A549 (cell line): ENCODE measurements at regions not wholly inside any gene's neighbourhood (a gene's known extent, or its start where the extent isn't known, plus 50 kb on each side); places are given as distances from the start of the nearest gene placed in this dataset.
A peak's percentile ranks its signal among the peaks of the same experiment; 100 is the strongest.

Experiments used
- ATAC-seq, 2 experiments: fragments of 200-7000 bp in 1 of 2; fragments of >200 bp in 1 of 2; cut with Nextera tagmentation in 1 of 2; cut with Tn5 transposase in 1 of 2; 3 replicates each; pipeline versions ENCODE4 v1.8.0 to v1.9.1; 2018 to 2020; ENCODE audit warnings: mild to moderate bottlenecking in 1 of 2, moderate library complexity in 1 of 2
- CTCF ChIA-PET: fragments of 300-600 bp; sonication (Branson Sonifier 250); formaldehyde crosslinking; extraction: SDS; loops from one replicate; lab custom pipeline; 2021; ENCODE audit warnings: antibody characterized with exemption, inconsistent platforms; lab: Yijun Ruan, JAX
- POLR2A ChIA-PET: fragments of 350-600 bp; formaldehyde crosslinking; extraction: SDS; loops from one replicate; lab custom pipeline; 2021; ENCODE audit warnings: antibody characterized with exemption, inconsistent platforms; lab: Yijun Ruan, JAX
- DNase-seq, 2 experiments: peaks; one replicate each; pipeline versions ENCODE4 v3.0.0 to v3.0.0-alpha.2; 2011 to 2016; ENCODE audit warnings: low read depth in 1 of 2, low spot score in 1 of 2
- FAIRE-seq: peaks from 2 replicates; lab custom pipeline; 2011; peaks lifted over from hg19 to GRCh38; lab: Jason Lieb, UNC
- H3K27ac ChIP-seq, 2 experiments: fragments of >200 bp; sonication (Bioruptor Twin); formaldehyde crosslinking; 3 replicates each; pipeline ENCODE4 v1.5.1; 2016 to 2017
- H3K4me1 ChIP-seq: fragments of >200 bp; sonication (Bioruptor Twin); formaldehyde crosslinking; 3 replicates; pipeline ENCODE4 v1.6.1; 2016
- H3K4me2 ChIP-seq: fragments of >200 bp; sonication (Bioruptor Twin); formaldehyde crosslinking; 3 replicates; pipeline ENCODE4 v1.6.1; 2016
- H3K4me3 ChIP-seq: fragments of >200 bp; sonication (Bioruptor Twin); formaldehyde crosslinking; 3 replicates; pipeline ENCODE4 v1.5.1; 2016
- H3K9me3 ChIP-seq: fragments of >200 bp; sonication (Bioruptor Twin); formaldehyde crosslinking; 3 replicates; pipeline ENCODE4 v1.6.1; 2016
- BCL3 ChIP-seq: fragments of >200 bp; sonication (Bioruptor Twin); formaldehyde crosslinking; IDR thresholded peaks from 3 replicates; pipeline ENCODE4 v1.6.1; 2016
- CEBPB ChIP-seq, 2 experiments: fragments of >200 bp in 1 of 2; sonication (Bioruptor Twin) in 1 of 2; formaldehyde crosslinking in 1 of 2; IDR thresholded peaks; 2 replicates each; pipeline ENCODE4 v1.6.1; 2012 to 2016
- CHD2 ChIP-seq: fragments of 150-350 bp; IDR thresholded peaks from 2 replicates; pipeline ENCODE4 v1.6.1; 2014; ENCODE audit warnings: low read length; ENCODE audit not compliant: partially characterized antibody
- E2F6 ChIP-seq: IDR thresholded peaks from 2 replicates; pipeline ENCODE4 v1.6.1; 2012; ENCODE audit warnings: low read depth, borderline replicate concordance
- ELK1 ChIP-seq: fragments of 150-350 bp; IDR thresholded peaks from 2 replicates; pipeline ENCODE4 v1.6.1; 2014; ENCODE audit warnings: low read depth, mild to moderate bottlenecking, low read length
- FOSL2 ChIP-seq, 2 experiments: fragments of 450-650 bp in 1 of 2; fragments of >200 bp in 1 of 2; sonication (Bioruptor Twin) in 1 of 2; formaldehyde crosslinking; IDR thresholded peaks; 2 replicates each; pipeline versions ENCODE4 v1.5.0 to v1.6.1; 2016 to 2020; ENCODE audit warnings: mild to moderate bottlenecking in 1 of 2, moderate library complexity in 1 of 2
- HMGXB4 ChIP-seq: fragments of 250-450 bp; sonication (Bioruptor Pico); IDR thresholded peaks from 2 replicates; pipeline ENCODE4 v1.5.0; 2021; ENCODE audit warnings: mild to moderate bottlenecking, moderate library complexity, borderline replicate concordance
- JUN ChIP-seq, 2 experiments: fragments of >200 bp; sonication (Bioruptor Twin); formaldehyde crosslinking; IDR thresholded peaks; 2 replicates in 1 of 2; 3 replicates in 1 of 2; pipeline ENCODE4 v1.6.1; 2016 to 2017
- NPAS2 ChIP-seq: fragments of 250-450 bp; sonication (Bioruptor Pico); IDR thresholded peaks from 2 replicates; pipeline ENCODE4 v1.8.0; 2022; ENCODE audit warnings: mild to moderate bottlenecking, moderate library complexity, borderline replicate concordance
- RARB ChIP-seq: fragments of 250-450 bp; sonication (Bioruptor Pico); IDR thresholded peaks from 2 replicates; pipeline ENCODE4 v1.8.0; 2021; ENCODE audit warnings: mild to moderate bottlenecking, moderate library complexity
- REST ChIP-seq: fragments of 200-600 bp; sonication (generic); IDR thresholded peaks from 2 replicates; pipeline ENCODE4 v1.6.1; 2016; ENCODE audit warnings: antibody characterized with exemption, mild to moderate bottlenecking, moderate library complexity
- RFX5 ChIP-seq: fragments of 450-650 bp; IDR thresholded peaks from 2 replicates; pipeline ENCODE4 v1.7.1; 2014; ENCODE audit warnings: antibody characterized with exemption, mild to moderate bottlenecking, moderate library complexity
- SREBF2 ChIP-seq: fragments of 450-650 bp; IDR thresholded peaks from 2 replicates; pipeline ENCODE4 v1.6.1; 2014; ENCODE audit warnings: mild to moderate bottlenecking, moderate library complexity
- TP53 ChIP-seq: fragments of 250-450 bp; sonication (Bioruptor Pico); IDR thresholded peaks from 2 replicates; pipeline ENCODE4 v1.5.0; 2021; ENCODE audit warnings: mild to moderate bottlenecking, moderate library complexity
- USF2 ChIP-seq: fragments of 450-650 bp; IDR thresholded peaks from 2 replicates; pipeline ENCODE4 v1.6.1; 2014; ENCODE audit warnings: antibody characterized with exemption
- ZSCAN20 ChIP-seq: fragments of 250-450 bp; sonication (Bioruptor Pico); IDR thresholded peaks from 2 replicates; pipeline ENCODE4 v1.8.0; 2022; ENCODE audit warnings: mild to moderate bottlenecking, moderate library complexity
- WGBS: methylation state at CpG from one replicate; pipeline ENCODE4 v1.1.6; 2017; ENCODE audit errors: missing lambda C conversion rate; 5-methylcytosine and 5-hydroxymethylcytosine counted together

- TF ChIP-seq REST, result no peak
- TF ChIP-seq, all 56 proteins: peak for 0
Measured at GRCh38 chr9:73609381-73609780, 457.7 kb downstream of the ANXA1 start (continued).

GRCh38 chr9:73611032-73611431, 459.4 kb downstream of the ANXA1 start:
- Histone ChIP-seq H3K4me3 (no peak overlapping the region), H3K4me2 (no peak overlapping the region)
- DNase-seq, result no peak
- POLR2A ChIA-PET, result no interaction called here
- no peak for TF ChIP-seq ZSCAN20 (CRISPR knock-in tag)
- TF ChIP-seq FOSL2 (IDR thresholded peaks at IDR 0.05), result no peak
- no peak for TF ChIP-seq FOSL2 (CRISPR knock-in tag; IDR thresholded peaks at IDR 0.05)
- no peak for TF ChIP-seq E2F6
- TF ChIP-seq BCL3, result no peak
- no peak for TF ChIP-seq RFX5
- no peak for TF ChIP-seq NPAS2 (CRISPR knock-in tag)
- TF ChIP-seq, all 56 proteins: peak for 0
- 20% methylated on average over 2 of the region's 2 CpGs for WGBS
- Histone ChIP-seq H3K9me3 (no peaks in the 10 kb centered on the region), H3K4me1 (no peaks in the 10 kb centered on the region), H3K27ac (no peak overlapping the region)
- FAIRE-seq, result no peak
- CTCF ChIA-PET, result no interaction called here
- no peak for ATAC-seq

GRCh38 chr9:73613092-73613701, 461.5 kb downstream of the ANXA1 start:
- ChIA-PET POLR2A (no interaction called here), CTCF (no interaction called here)
- no peaks in the 10 kb centered on the region for H3K9me3 ChIP-seq
- TF ChIP-seq BCL3 (no peak), ELK1 (no peak), FOSL2 (IDR thresholded peaks at IDR 0.05) (no peak), FOSL2 (CRISPR knock-in tag; IDR thresholded peaks at IDR 0.05) (no peak), CEBPB (IDR thresholded peaks at IDR 0.05) (peak in 1 of 2 experiments; percentile 16; a peak in 1 of 4 replicates), JUN (IDR thresholded peaks at IDR 0.05) (no peak)
- FAIRE-seq, result no peak
- peak in 1 of 2 experiments; percentile 6 for DNase-seq
- 28% methylated on average over 4 of the region's 4 CpGs for WGBS
- H3K4me1 ChIP-seq, result no peaks in the 10 kb centered on the region
- H3K4me2 ChIP-seq, result no peak overlapping the region
- no peak overlapping the region for H3K4me3 ChIP-seq
- H3K27ac ChIP-seq, result no peak overlapping the region
- no peak for ATAC-seq

- CTCF ChIA-PET, result no interaction called here
Measured at GRCh38 chr9:73615557-73615956, 463.9 kb downstream of the ANXA1 start.

More at GRCh38 chr9:73615557-73615956, 463.9 kb downstream of the ANXA1 start:
- Histone ChIP-seq H3K9me3 (no peaks in the 10 kb centered on the region), H3K4me3 (no peak overlapping the region), H3K4me2 (no peak overlapping the region), H3K4me1 (no peaks in the 10 kb centered on the region), H3K27ac (no peak overlapping the region)
- TF ChIP-seq CHD2 (no peak), HMGXB4 (no peak), USF2 (no peak), RARB (CRISPR knock-in tag) (no peak), TP53 (CRISPR knock-in tag) (no peak), SREBF2 (no peak)
- no peak for FAIRE-seq
- POLR2A ChIA-PET, result no interaction called here
- no peak for DNase-seq
- no peak for ATAC-seq
